Ovary (tissue), 7 donors: ENCODE measurements at regions not wholly inside any gene's neighbourhood (a gene's known extent, or its start where the extent isn't known, plus 50 kb on each side); places are given as distances from the start of the nearest gene placed in this dataset.

Experiments
- DNase-seq, 5 donors: peaks; one replicate each; pipeline ENCODE4 v3.0.0-alpha.2; 2019 to 2020
- H3K27ac ChIP-seq, 2 donors: fragments of 200-600 bp; one replicate each; pipeline versions ENCODE4 v1.5.1 to v1.8.0; 2019 to 2022
- H3K27me3 ChIP-seq: fragments of 200-600 bp; one replicate; pipeline ENCODE4 v1.8.0; 2022
- H3K36me3 ChIP-seq: fragments of 200-600 bp; sonication (generic); one replicate; pipeline ENCODE4 v1.5.1; 2019
- H3K4me1 ChIP-seq: one replicate; pipeline ENCODE4 v1.8.1; 2013; ENCODE audit warnings: mild to moderate bottlenecking, moderate library complexity; ENCODE audit not compliant: insufficient read depth
- H3K4me3 ChIP-seq: fragments of 200-600 bp; sonication (generic); one replicate; pipeline ENCODE4 v1.5.1; 2017
- H3K9me3 ChIP-seq, 2 donors: fragments of 200-600 bp in 1 of 2; sonication (generic) in 1 of 2; one replicate each; pipeline versions ENCODE4 v1.5.1 to v1.8.1; 2013 to 2019; ENCODE audit warnings: mild to moderate bottlenecking in 1 of 2, moderate library complexity in 1 of 2
- CTCF ChIP-seq, 3 donors: fragments of 450-650 bp in 2 of 3; fragments of 200-600 bp in 1 of 3; IDR thresholded peaks; one replicate each; pipeline versions ENCODE4 v1.5.1 to v1.8.0; 2016 to 2022; ENCODE audit warnings: antibody characterized with exemption in 3 of 3, mild to moderate bottlenecking in 1 of 3
- EP300 ChIP-seq: sonication (generic); formaldehyde crosslinking; IDR thresholded peaks from one replicate; pipeline ENCODE4 v1.6.1; 2017; ENCODE audit warnings: antibody characterized with exemption
- POLR2A ChIP-seq: fragments of 450-650 bp; IDR thresholded peaks from one replicate; pipeline ENCODE4 v1.6.1; 2017; ENCODE audit warnings: antibody characterized with exemption, mild to moderate bottlenecking, moderate library complexity
- WGBS, 3 donors: extraction: QIAGEN DNeasy Blood & Tissue Kit in 1 of 3; methylation state at CpG; one replicate each; pipeline versions ENCODE4 v1.1.5 to v1.1.7; 2013 to 2017; 5-methylcytosine and 5-hydroxymethylcytosine counted together
- intact Hi-C, 4 donors: fragments of 100-400 bp; cut with DNase I; formaldehyde crosslinking; loops; one replicate each; pipeline versions ENCODE4 v1.11.0 to v1.15.1; 2022 to 2023
- donor health status: DM: no; HTN: no; CAD: no; lungs with moderate emphysema.
- donor health status: DM: no; HTN: no; CAD: no.
- donor health status: Bipolar disorder and iron deficiency.
- donor health status: DM: no; HTN: no; CAD: no.
- donor health status: DM: yes; HTN: yes; CAD: no.

DNA sequence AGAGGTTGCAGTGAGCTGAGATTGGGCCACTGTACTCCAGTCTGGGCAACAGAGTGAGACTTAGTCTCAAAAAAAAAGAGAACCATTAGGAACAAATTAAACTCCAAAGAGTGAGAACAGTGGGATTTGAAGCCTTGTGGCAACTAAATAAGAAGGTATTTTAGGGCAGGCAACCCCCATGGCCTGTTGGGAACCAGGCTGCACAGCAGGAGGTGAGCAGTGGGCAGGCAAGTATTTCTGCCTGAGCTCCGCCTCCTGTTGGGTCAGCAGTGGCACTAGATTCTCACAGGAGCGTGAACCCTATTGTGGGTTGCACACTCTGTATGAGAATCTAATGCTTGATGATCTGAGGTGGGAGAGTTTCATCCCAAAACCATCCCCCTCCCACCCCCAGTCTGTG lies 57.6 kb upstream of the MED9 start:
- intact Hi-C loops, result no loop called here
- peaks cover under 1% of the 10 kb centered on the region for H3K4me1 ChIP-seq
- 93 to 100% (median 97%) methylated on average over 2 of the region's 2 CpGs for WGBS, 3 donors
- H3K27me3 ChIP-seq, result no peaks in the 10 kb centered on the region
- H3K36me3 ChIP-seq, result no peaks in the 10 kb centered on the region
- TF ChIP-seq POLR2A, result no peak
- no peak for TF ChIP-seq CTCF (IDR thresholded peaks at IDR 0.05)
- TF ChIP-seq EP300, result no peak
- H3K27ac ChIP-seq, result no peak overlapping the region
- DNase-seq, result no peak
- H3K4me3 ChIP-seq, result no peak overlapping the region
- H3K9me3 ChIP-seq, result no peaks in the 10 kb centered on the region

GRCh38 chr17:17419631-17420030 lies 57.2 kb upstream of the MED9 start:
- no peaks in the 10 kb centered on the region for H3K36me3 ChIP-seq
- DNase-seq, result no peak
- no peak overlapping the region for H3K27ac ChIP-seq
- 79 to 93% (median 90%) methylated on average over 4 of the region's 4 CpGs for WGBS, 3 donors
- TF ChIP-seq POLR2A (no peak), EP300 (no peak)
- H3K27me3 ChIP-seq, result no peaks in the 10 kb centered on the region
- no peaks in the 10 kb centered on the region for H3K4me1 ChIP-seq
- intact Hi-C loops, result no loop called here
- no peak overlapping the region for H3K4me3 ChIP-seq
- H3K9me3 ChIP-seq, result no peaks in the 10 kb centered on the region

DNA sequence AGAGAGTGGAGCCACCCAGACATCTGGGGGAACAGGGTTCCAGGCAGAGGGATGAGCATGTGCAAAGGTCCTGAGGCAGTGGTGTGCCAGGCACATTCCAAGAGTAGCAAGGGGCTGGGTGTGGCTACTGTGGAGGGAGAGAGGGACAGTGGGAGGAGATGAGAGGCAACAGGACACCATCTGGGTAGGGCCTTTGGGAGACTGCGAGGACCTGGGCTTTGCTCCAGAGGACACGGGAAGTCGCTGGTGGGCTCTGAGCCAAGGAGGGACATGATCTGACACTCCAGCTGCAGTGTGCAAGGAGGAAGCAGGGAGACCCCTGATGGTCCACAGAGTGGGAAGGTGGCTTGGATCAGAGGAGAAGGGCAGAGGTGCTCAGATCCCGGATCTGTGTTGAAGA lies 56.7 kb upstream of the MED9 start:
- intact Hi-C loops, result no loop called here
- TF ChIP-seq EP300, result no peak
- no peak for TF ChIP-seq CTCF (IDR thresholded peaks at IDR 0.05)
- TF ChIP-seq POLR2A, result no peak
- Histone ChIP-seq H3K4me3 (no peak overlapping the region), H3K36me3 (no peaks in the 10 kb centered on the region), H3K27me3 (no peaks in the 10 kb centered on the region), H3K9me3 (no peaks in the 10 kb centered on the region), H3K4me1 (no peaks in the 10 kb centered on the region), H3K27ac (no peak overlapping the region)
- no peak for DNase-seq
- WGBS, 3 donors, result 30 to 51% (median 33%) methylated on average over 4 of the region's 4 CpGs

- TF ChIP-seq EP300 (no peak), POLR2A (no peak), CTCF (IDR thresholded peaks at IDR 0.05) (no peak)
- H3K4me3 ChIP-seq, result no peak overlapping the region
- no peaks in the 10 kb centered on the region for H3K4me1 ChIP-seq
- H3K27ac ChIP-seq, result no peak overlapping the region
- no peaks in the 10 kb centered on the region for H3K36me3 ChIP-seq
- H3K27me3 ChIP-seq, result no peaks in the 10 kb centered on the region
- peak in 1 of 5 donors; percentile 32 for DNase-seq
- intact Hi-C loops, result no loop called here
- H3K9me3 ChIP-seq, result no peaks in the 10 kb centered on the region
- whole genome bisulfite sequencing, 3 donors, result 68 to 69% (median 68%) methylated on average over 16 of the region's 16 CpGs
Observed at GRCh38 chr17:17420561-17421269, 56.1 kb upstream of the MED9 start.

- intact Hi-C loops, result no loop called here
- Histone ChIP-seq H3K9me3 (no peaks in the 10 kb centered on the region), H3K4me3 (no peak overlapping the region), H3K27me3 (no peaks in the 10 kb centered on the region), H3K27ac (no peak overlapping the region), H3K4me1 (no peaks in the 10 kb centered on the region), H3K36me3 (no peaks in the 10 kb centered on the region)
- TF ChIP-seq POLR2A (no peak), EP300 (no peak), CTCF (IDR thresholded peaks at IDR 0.05) (no peak)
- DNase-seq, result no peak
- 89 to 96% (median 93%) methylated on average over 10 of the region's 10 CpGs for WGBS, 3 donors
Observed at GRCh38 chr17:17421346-17422216, 55.2 kb upstream of the MED9 start.
